ENCODE measurements at regions not wholly inside any gene's neighbourhood (a gene's known extent, or its start where the extent isn't known, plus 50 kb on each side); places are given as distances from the start of the nearest gene placed in this dataset.

DNA sequence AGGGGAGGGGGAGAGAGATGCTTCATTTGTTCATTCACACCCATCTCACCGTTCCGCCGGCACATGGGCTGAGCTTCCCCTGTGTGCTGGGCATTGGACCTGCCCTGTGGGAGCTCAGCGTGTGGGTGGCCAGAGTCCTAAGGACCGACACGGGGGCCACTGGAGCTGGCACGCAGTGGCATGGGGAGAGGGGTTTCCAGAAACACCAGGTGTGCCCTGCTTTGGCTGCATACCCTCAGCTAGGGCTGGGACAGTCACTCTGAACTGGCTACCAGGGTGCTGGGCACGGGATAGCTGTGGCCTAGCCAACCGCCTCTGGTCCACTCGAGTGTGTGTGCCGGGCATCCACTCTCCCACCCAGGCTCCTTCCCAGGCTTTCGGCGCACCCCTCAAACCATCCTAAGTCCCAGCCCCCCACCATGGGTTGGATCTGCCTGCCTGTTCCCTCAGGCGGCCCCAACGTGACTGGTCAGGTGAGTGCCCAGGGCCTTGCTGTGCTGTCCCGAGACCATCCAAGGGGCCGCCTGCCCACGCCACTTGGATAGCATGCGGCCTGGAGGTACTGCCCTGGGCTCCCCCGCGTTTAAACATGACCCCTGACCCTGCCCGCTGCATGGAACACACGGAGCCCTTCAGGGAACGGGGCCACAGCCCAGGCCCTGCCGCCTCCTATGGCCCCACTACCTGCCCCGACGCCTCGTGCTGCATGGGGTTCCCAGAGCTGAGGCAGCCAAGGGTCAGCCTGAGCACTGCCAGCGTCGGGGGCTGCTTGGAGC is 51.6 kb upstream of the LINC01488 start:
- DNase-seq (ENCODE audit: low read depth in 4 of 4, low spot score in 1 of 4): no peak

DNA sequence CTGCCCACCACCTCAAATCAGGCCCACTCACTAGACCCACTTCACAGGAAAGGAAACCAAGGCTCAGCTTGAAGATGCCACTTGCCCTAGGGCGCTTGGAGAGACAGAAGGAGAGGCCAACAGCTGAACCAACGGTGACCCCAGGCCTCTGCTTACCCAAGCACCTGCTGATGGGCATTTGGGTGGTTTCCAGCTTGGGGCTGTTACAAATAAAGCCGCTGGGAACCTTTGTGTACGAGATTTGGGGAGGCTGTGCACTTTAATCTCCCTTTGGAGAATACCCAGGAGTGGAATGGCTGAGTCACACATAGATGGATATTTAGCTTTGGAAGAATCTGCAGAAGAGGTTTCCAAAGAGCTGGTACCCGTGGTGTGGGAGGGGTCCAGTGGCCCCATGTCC is 50.9 kb upstream of the LINC01488 start:
- DNase-seq (ENCODE audit: low read depth in 4 of 4, low spot score in 1 of 4): no peak

DNA sequence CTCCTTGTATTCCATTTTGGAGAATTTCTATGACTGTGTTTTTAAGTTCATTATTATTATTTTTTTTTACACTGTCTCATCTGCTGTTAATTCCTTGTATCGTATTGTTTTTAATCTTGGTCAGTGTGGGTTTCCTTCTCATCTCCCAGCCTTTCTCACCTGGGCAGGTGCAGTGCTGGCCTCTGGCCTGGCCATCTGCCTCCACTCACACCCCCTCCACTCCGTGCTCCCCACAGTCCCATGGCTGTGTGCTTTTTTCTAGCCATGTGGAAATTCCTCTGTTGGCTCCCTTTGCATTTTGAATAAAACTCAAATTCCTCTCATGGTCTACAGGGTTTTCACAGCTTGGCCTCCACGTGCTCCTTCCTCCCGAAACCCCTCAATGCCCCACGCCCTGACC is 50.3 kb upstream of the LINC01488 start:
- no peak for DNase-seq (ENCODE audit: low read depth in 4 of 4, low spot score in 1 of 4)

Data from stimulated activated CD4-positive, alpha-beta T cell treated with anti-CD3 and anti-CD28 coated beads, Interleukin-1b, Interleukin-23, amount 100 ng/mL, for 24 hours (primary cell).